WTC11 (cell line): ENCODE measurements at regions not wholly inside any gene's neighbourhood (a gene's known extent, or its start where the extent isn't known, plus 50 kb on each side); places are given as distances from the start of the nearest gene placed in this dataset.

ENCODE experiments used
- ATAC-seq: fragments of 200-7000 bp; cut with Tn5 transposase; 2 replicates; pipeline ENCODE4 v1.10.0; 2021; ENCODE audit warnings: mild to moderate bottlenecking, moderate library complexity
- CTCF ChIA-PET: fragments of 300-600 bp; sonication (Branson Sonifier 250); formaldehyde crosslinking; loops from one replicate; lab custom pipeline; 2021; ENCODE audit warnings: antibody characterized with exemption; lab: Charles Lee
- POLR2A ChIA-PET: fragments of 350-600 bp; sonication (Branson Sonifier 250); formaldehyde crosslinking; loops from one replicate; lab custom pipeline; 2021; ENCODE audit warnings: antibody characterized with exemption; lab: Charles Lee
- DNase-seq: peaks from one replicate; pipeline ENCODE4 v3.0.0; 2021; ENCODE audit warnings: low spot score
- H3K27ac Mint-ChIP-seq: 2 replicates; pipeline ENCODE4 v1.8.0; 2021; ENCODE audit warnings: mixed read lengths
- H3K27me3 Mint-ChIP-seq: 2 replicates; pipeline ENCODE4 v1.8.0; 2021; ENCODE audit warnings: low read depth, mild to moderate bottlenecking, moderate library complexity, mixed read lengths
- H3K36me3 Mint-ChIP-seq: 2 replicates; pipeline ENCODE4 v1.8.0; 2021; ENCODE audit warnings: mixed read lengths
- H3K4me1 Mint-ChIP-seq: 2 replicates; pipeline ENCODE4 v1.8.0; 2022; ENCODE audit warnings: mixed read lengths
- H3K4me3 Mint-ChIP-seq: 2 replicates; pipeline ENCODE4 v1.8.0; 2021; ENCODE audit warnings: mild to moderate bottlenecking, moderate library complexity, mixed read lengths
- H3K9me3 Mint-ChIP-seq: 2 replicates; pipeline ENCODE4 v1.8.0; 2021; ENCODE audit warnings: mixed read lengths
- CREB1 ChIP-seq: sonication (generic); formaldehyde crosslinking; IDR thresholded peaks from 2 replicates; pipeline ENCODE4 v1.8.0; 2023; ENCODE audit warnings: mild to moderate bottlenecking, missing genetic modification reagents
- ELF4 ChIP-seq: sonication (generic); formaldehyde crosslinking; IDR thresholded peaks from 2 replicates; pipeline ENCODE4 v1.8.1; 2022; ENCODE audit warnings: low read depth, mild to moderate bottlenecking, moderate library complexity, missing genetic modification reagents
- ESRRA ChIP-seq: sonication (generic); formaldehyde crosslinking; IDR thresholded peaks from 2 replicates; pipeline ENCODE4 v1.8.1; 2022; ENCODE audit warnings: mild to moderate bottlenecking, missing genetic modification reagents, borderline replicate concordance
- ETV6 ChIP-seq: sonication (generic); formaldehyde crosslinking; IDR thresholded peaks from 2 replicates; pipeline ENCODE4 v1.8.1; 2022; ENCODE audit warnings: mild to moderate bottlenecking, missing genetic modification reagents
- HMGA2 ChIP-seq: fragments of 250-450 bp; sonication (Bioruptor Pico); IDR thresholded peaks from 2 replicates; pipeline ENCODE4 v1.4.0; 2021; ENCODE audit warnings: mild to moderate bottlenecking, moderate library complexity
- NFE2L1 ChIP-seq: sonication (generic); formaldehyde crosslinking; IDR thresholded peaks from 2 replicates; pipeline ENCODE4 v1.8.1; 2023; ENCODE audit warnings: missing genetic modification reagents
- TP53 ChIP-seq: sonication (generic); formaldehyde crosslinking; IDR thresholded peaks from 2 replicates; pipeline ENCODE4 v1.8.1; 2023; ENCODE audit warnings: mild to moderate bottlenecking, missing genetic modification reagents
- ZBTB21 ChIP-seq: sonication (generic); formaldehyde crosslinking; IDR thresholded peaks from 2 replicates; pipeline ENCODE4 v1.8.1; 2023; ENCODE audit warnings: mild to moderate bottlenecking, missing genetic modification reagents, borderline replicate concordance
- ZNF121 ChIP-seq: sonication (generic); formaldehyde crosslinking; IDR thresholded peaks from 2 replicates; pipeline ENCODE4 v1.8.0; 2023; ENCODE audit warnings: missing genetic modification reagents
- ZNF219 ChIP-seq: sonication (generic); formaldehyde crosslinking; IDR thresholded peaks from 2 replicates; pipeline ENCODE4 v1.8.0; 2023; ENCODE audit warnings: missing genetic modification reagents, mild to moderate bottlenecking, borderline replicate concordance
- ZNF317 ChIP-seq: sonication (generic); formaldehyde crosslinking; IDR thresholded peaks from 2 replicates; pipeline ENCODE4 v1.8.1; 2023; ENCODE audit warnings: low read depth, mild to moderate bottlenecking, moderate library complexity, missing genetic modification reagents, borderline replicate concordance
- ZNF416 ChIP-seq: fragments of 250-450 bp; sonication (Bioruptor Pico); IDR thresholded peaks from 2 replicates; pipeline ENCODE4 v1.9.0; 2021; ENCODE audit warnings: mild to moderate bottlenecking, inconsistent platforms
- TF ChIP-seq, protein P1 (sequence below): sonication (generic); formaldehyde crosslinking; IDR thresholded peaks from 2 replicates; pipeline ENCODE4 v1.8.1; 2022; ENCODE audit warnings: missing genetic modification reagents, borderline replicate concordance
- TF ChIP-seq, protein P2 (sequence below): sonication (generic); formaldehyde crosslinking; IDR thresholded peaks from 2 replicates; pipeline ENCODE4 v1.8.0; 2023; ENCODE audit warnings: missing genetic modification reagents
- TF ChIP-seq, protein P3 (sequence below): sonication (generic); formaldehyde crosslinking; IDR thresholded peaks from 2 replicates; pipeline ENCODE4 v1.8.1; 2022; ENCODE audit warnings: mild to moderate bottlenecking, missing genetic modification reagents, moderate library complexity, borderline replicate concordance
- TF ChIP-seq, protein P4 (sequence below): fragments of 250-450 bp; sonication (Bioruptor Pico); conservative IDR thresholded peaks from 2 replicates; pipeline ENCODE4 v1.9.0; 2021; ENCODE audit warnings: mild to moderate bottlenecking
- TF ChIP-seq, protein P5 (sequence below): sonication (generic); formaldehyde crosslinking; IDR thresholded peaks from 2 replicates; pipeline ENCODE4 v1.8.0; 2022; ENCODE audit warnings: mild to moderate bottlenecking, missing genetic modification reagents
- TF ChIP-seq, protein P6 (sequence below): sonication (generic); formaldehyde crosslinking; IDR thresholded peaks from 2 replicates; pipeline ENCODE4 v1.8.1; 2022; ENCODE audit warnings: mild to moderate bottlenecking, moderate library complexity, missing genetic modification reagents
- TF ChIP-seq, protein P7 (sequence below): fragments of 200-600 bp; IDR thresholded peaks from 2 replicates; pipeline ENCODE4 v1.8.0; 2022; ENCODE audit warnings: antibody characterized with exemption

DNA sequence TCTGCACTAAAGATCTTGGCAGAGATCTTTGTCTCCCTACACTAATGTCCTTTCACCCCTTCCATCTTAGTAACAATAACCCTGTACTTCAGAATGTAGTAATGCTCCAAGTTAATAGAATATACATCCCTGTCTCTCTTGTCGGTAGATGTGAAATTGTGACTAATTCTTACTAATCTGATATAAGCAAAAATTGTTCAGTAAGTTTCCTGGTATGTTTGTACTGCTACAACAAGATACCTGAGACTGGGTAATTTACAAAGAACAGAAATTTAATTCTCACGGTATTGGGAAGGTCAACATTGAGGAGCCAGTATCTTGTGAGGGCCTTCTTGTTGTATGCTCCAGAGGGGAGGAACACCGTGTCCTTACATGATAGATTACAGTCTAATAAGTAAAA, 1686.6 kb upstream of the CDH9 start:
- peaks cover 4% of the 10 kb centered on the region for H3K9me3 Mint-ChIP-seq
- POLR2A ChIA-PET = no interaction called here
- ATAC-seq = no peak

More for the DNA sequence above, 1686.6 kb upstream of the CDH9 start:
- no peak for DNase-seq
- Mint-ChIP-seq H3K27ac (no peak overlapping the region), H3K4me3 (no peak overlapping the region), H3K27me3 (no peaks in the 10 kb centered on the region), H3K36me3 (no peaks in the 10 kb centered on the region)
- CTCF ChIA-PET = no interaction called here
- TF ChIP-seq, protein P1, sequence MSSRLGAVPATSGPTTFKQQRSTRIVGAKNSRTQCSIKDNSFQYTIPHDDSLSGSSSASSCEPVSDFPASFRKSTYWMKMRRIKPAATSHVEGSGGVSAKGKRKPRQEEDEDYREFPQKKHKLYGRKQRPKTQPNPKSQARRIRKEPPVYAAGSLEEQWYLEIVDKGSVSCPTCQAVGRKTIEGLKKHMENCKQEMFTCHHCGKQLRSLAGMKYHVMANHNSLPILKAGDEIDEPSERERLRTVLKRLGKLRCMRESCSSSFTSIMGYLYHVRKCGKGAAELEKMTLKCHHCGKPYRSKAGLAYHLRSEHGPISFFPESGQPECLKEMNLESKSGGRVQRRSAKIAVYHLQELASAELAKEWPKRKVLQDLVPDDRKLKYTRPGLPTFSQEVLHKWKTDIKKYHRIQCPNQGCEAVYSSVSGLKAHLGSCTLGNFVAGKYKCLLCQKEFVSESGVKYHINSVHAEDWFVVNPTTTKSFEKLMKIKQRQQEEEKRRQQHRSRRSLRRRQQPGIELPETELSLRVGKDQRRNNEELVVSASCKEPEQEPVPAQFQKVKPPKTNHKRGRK = no peak
- TF ChIP-seq, protein P2, sequence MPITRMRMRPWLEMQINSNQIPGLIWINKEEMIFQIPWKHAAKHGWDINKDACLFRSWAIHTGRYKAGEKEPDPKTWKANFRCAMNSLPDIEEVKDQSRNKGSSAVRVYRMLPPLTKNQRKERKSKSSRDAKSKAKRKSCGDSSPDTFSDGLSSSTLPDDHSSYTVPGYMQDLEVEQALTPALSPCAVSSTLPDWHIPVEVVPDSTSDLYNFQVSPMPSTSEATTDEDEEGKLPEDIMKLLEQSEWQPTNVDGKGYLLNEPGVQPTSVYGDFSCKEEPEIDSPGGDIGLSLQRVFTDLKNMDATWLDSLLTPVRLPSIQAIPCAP (CRISPR knock-in tag) = no peak
- TF ChIP-seq NFE2L1 (CRISPR knock-in tag) = no peak
- TF ChIP-seq TP53 (CRISPR knock-in tag) = no peak
- no peak for TF ChIP-seq ZNF317 (CRISPR knock-in tag)
- no peak for TF ChIP-seq ELF4 (CRISPR knock-in tag)
- TF ChIP-seq ESRRA (CRISPR knock-in tag) = no peak
- TF ChIP-seq, protein P3, sequence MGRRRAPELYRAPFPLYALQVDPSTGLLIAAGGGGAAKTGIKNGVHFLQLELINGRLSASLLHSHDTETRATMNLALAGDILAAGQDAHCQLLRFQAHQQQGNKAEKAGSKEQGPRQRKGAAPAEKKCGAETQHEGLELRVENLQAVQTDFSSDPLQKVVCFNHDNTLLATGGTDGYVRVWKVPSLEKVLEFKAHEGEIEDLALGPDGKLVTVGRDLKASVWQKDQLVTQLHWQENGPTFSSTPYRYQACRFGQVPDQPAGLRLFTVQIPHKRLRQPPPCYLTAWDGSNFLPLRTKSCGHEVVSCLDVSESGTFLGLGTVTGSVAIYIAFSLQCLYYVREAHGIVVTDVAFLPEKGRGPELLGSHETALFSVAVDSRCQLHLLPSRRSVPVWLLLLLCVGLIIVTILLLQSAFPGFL (CRISPR knock-in tag) = no peak
- TF ChIP-seq ZNF416 (CRISPR knock-in tag) = no peak
- TF ChIP-seq, protein P4, sequence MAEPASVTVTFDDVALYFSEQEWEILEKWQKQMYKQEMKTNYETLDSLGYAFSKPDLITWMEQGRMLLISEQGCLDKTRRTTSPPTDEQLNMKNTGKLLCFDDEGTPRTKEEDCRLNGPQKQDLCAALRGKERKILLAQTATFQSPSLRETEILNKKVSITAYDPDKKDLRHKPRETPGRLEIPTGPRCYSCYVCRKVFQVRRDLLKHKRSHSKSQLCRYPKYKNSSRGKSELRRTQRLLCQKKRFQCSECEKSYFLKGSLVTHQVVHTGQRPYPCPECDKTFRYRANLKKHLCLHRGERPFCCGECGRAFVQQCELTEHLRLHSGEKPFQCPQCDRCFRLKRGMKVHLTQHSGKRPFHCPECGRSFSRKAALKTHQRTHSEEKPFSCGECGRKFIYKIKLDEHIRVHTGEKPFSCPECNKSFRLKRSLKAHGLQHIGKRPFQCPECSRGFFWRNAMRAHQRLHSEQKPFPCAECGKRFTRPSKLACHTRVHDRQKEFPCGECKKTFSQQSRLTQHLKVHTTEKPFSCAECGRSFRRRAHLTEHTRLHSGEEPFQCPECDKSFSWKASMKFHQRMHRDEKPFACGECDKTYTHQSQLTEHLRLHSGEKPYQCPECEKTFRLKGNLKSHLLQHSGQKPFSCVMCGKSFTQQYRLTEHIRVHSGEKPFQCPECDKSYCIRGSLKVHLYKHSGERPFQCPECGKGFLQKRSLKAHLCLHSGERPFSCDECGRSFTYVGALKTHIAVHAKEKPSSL (CRISPR knock-in tag) = no peak
- no peak for TF ChIP-seq ZNF121 (CRISPR knock-in tag)
- TF ChIP-seq, protein P5, sequence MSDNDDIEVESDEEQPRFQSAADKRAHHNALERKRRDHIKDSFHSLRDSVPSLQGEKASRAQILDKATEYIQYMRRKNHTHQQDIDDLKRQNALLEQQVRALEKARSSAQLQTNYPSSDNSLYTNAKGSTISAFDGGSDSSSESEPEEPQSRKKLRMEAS (CRISPR knock-in tag) = no peak
- no peak for TF ChIP-seq ETV6 (CRISPR knock-in tag)
- TF ChIP-seq, protein P6, sequence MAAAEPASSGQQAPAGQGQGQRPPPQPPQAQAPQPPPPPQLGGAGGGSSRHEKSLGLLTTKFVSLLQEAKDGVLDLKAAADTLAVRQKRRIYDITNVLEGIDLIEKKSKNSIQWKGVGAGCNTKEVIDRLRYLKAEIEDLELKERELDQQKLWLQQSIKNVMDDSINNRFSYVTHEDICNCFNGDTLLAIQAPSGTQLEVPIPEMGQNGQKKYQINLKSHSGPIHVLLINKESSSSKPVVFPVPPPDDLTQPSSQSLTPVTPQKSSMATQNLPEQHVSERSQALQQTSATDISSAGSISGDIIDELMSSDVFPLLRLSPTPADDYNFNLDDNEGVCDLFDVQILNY (CRISPR knock-in tag) = no peak
- TF ChIP-seq ZNF219 (CRISPR knock-in tag) = no peak
- TF ChIP-seq, protein P7, sequence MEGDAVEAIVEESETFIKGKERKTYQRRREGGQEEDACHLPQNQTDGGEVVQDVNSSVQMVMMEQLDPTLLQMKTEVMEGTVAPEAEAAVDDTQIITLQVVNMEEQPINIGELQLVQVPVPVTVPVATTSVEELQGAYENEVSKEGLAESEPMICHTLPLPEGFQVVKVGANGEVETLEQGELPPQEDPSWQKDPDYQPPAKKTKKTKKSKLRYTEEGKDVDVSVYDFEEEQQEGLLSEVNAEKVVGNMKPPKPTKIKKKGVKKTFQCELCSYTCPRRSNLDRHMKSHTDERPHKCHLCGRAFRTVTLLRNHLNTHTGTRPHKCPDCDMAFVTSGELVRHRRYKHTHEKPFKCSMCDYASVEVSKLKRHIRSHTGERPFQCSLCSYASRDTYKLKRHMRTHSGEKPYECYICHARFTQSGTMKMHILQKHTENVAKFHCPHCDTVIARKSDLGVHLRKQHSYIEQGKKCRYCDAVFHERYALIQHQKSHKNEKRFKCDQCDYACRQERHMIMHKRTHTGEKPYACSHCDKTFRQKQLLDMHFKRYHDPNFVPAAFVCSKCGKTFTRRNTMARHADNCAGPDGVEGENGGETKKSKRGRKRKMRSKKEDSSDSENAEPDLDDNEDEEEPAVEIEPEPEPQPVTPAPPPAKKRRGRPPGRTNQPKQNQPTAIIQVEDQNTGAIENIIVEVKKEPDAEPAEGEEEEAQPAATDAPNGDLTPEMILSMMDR = no peak
- TF ChIP-seq HMGA2 (CRISPR knock-in tag) = no peak
- no peak for TF ChIP-seq CREB1 (CRISPR knock-in tag)
- TF ChIP-seq ZBTB21 = no peak
- TF ChIP-seq, all 79 proteins: peak for 0
- H3K4me1 Mint-ChIP-seq = no peaks in the 10 kb centered on the region
